Medulla oblongata (tissue), 1 donor: ENCODE measurements at regions not wholly inside any gene's neighbourhood (a gene's known extent, or its start where the extent isn't known, plus 50 kb on each side); places are given as distances from the start of the nearest gene placed in this dataset.

ENCODE experiments used
- DNase-seq: peaks from one replicate; pipeline ENCODE4 v3.0.0-alpha.2; 2015; ENCODE audit errors: extremely low spot score

- no peak for DNase-seq
These were observed 54.9 kb downstream of the NKX2-1 start for GRCh38 chr14:36465178-36465577.

GRCh38 chr14:36462890-36463289, 57.1 kb downstream of the NKX2-1 start:
- no peak for DNase-seq

- no peak for DNase-seq
These were observed 64.8 kb downstream of the NKX2-1 start for GRCh38 chr14:36455241-36455627.

DNA sequence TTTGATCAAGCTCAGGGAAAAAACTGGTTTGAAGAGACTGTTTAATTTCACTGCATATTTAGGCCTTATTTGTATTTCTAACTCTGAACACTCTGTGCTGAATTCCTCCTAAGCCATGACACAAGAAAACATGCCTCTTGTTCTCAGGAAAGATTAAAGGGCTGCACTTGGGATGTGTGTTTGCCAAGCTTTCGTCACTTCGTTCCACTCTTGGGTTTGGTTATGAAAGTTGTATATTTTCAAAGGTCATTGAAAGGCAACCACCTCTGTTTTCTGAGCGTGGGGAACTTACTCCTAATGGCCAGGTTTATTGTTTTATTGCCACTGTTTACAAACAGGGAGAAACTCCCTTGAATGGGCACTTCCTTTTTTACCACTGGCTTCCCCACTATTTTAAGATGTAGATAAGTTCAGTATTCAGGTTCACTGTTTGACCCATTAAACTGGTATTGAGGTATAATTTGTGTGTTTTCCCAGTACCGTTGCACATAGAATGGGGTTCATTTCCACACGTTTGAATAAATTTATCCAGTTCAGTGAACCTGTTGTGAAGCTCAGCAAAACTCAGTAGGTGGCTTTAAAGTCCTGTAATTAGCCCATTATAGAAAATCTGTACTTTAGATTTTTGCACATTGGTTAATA, 65.3 kb downstream of the NKX2-1 start:
- no peak for DNase-seq

DNA sequence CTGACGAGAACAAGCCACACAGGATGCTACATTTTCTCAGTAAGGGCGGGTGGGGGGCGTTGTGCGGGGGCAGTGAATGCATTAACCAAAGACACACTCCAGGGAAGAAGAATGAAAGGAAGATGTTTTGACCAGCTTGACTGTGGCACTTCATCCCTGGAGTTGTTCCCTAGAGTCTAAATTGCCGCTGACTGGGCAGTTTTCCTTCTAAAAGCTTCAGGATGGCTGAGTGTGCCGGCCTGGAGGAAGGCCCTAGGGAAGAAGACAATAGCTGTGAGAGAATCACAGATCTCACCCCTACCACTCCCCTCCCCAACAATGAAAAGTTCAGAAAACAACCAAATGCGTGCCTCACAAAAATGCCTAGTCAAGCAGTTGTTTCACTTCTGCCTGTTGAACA, 67.2 kb downstream of the NKX2-1 start:
- no peak for DNase-seq

DNA sequence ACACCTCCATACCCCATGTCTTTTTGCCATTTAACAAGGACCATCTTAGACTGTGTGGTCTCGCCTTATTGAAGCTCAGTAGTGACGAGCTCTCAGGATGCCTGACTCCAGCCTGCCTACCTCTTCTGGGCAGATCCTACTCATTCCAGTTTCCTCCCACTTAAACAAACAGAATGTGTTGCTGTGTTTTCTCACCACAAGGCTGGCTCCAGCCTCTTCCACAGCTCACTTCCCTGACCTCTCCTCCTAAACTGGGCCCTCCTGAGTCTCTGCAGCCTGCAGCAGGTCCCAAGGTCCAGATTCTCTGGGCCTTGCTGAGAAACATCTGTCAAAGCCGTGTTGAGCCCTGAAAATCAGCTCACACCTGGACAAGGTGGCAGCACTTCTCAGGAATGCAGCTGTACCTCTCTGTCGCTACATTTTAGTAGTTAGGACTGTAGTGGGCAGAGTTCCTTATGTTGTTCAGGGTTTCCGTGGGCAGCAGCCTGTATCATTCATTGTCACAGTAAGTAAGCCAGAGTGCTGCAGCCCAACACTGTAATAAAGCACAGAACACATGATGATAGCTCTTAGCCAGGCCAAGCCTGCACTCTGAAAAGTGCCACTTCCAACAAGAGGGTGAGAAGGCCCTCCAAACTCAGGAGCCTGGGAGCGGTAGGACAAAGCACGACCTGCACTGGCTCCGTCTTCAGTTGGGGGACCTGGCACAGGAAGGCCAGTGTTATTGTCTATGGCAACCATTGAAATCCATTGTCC, 68.5 kb downstream of the NKX2-1 start:
- no peak for DNase-seq

DNA sequence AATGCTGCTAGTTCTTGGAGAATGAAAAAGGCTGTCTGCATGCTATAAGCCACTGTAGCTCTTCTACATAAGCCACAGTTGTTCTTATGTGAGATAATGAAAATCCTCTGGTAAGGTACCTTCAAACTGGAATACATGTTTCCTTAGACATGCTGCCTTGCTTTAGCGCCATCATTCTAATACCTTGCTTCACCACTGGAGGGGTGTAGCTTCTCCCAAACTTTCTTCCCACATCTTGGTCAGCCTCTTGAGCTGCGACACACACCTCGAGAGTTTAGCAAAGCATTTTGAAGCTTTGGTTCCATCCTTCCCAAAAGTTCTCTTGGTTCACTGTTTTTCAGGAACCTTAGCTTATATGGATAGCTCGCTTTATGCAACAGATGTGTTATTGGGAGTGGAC, 69.5 kb downstream of the NKX2-1 start:
- DNase-seq = no peak

GRCh38 chr14:36449903-36450302, 70.1 kb downstream of the NKX2-1 start:
- no peak for DNase-seq

DNA sequence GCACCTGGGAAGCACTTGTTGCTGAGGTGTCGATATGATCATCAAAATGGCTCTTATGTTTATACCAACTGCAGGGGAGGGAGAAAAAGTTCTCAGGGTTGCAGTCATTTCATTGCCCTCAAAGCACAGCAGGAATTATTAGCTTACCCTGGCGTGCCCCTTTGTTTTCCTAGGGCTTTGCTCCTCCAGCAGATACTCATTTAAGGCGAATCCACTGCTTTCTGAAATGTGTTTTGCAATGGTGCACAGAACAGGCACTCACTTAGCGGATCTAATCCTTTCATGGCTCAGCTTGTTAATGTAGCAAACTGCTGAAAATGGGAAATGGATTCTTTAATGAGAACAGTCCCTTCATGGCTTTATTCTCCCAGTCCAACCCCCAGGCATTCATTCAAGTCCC, 76.7 kb downstream of the NKX2-1 start:
- no peak for DNase-seq

DNA sequence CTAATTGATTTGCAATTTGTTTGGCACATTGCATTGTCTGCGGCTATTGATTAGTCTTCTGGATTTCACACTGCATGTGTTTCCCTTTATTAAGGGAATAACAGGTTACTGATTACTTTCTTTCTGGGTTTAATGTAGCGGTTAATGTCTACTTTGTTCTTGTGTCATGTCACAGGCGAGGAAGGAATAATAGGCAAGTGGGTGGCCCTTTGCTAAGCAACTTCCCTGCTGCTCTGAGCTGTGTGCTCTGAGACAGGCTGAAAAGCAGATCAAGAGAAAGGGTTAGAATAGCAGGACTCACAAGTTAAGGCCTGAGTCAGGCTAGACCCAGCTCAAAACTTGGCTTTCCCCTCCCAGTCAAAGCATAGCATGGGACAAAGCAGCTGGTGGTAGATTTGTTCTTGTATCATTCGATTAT, 77.2 kb downstream of the NKX2-1 start:
- DNase-seq = no peak

DNA sequence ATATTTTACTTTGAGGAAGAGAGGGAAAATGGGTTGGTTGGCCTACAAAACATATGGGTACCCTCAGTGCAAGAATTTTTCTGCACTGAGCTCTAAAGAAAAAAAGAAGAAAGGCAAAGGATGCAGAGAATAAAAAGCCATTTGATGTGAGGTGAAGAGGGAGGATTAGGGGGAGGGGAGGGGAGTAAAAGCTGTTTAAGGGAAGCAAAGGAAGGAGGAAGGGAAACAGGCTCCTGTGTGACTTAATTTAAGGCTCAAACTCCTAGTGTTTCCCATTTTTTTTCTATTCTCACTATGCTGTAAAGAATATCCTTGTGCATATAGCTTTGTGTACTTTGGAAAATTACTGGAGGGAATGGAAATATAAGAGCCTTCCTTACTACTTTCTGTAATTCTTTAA, 78.7 kb downstream of the NKX2-1 start:
- no peak for DNase-seq

DNA sequence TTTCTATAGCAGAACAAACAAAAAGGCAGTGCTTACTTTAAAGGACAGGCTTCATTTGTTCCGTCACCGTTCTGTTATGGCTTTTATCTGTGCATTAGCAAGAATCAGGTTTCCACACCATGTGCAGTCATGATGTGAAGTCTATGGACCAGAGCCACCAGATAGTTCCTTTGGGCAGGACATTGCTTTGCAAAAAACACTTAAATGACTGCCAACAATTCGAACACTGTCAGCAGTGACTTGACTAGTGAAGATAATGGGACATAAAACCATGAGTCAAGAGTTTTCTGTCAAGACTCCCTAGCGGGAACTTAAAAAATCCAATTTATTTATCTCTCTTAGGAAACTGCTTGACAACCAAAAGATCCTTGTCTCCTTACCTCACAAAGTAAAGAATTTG, 80.3 kb downstream of the NKX2-1 start:
- no peak for DNase-seq

GRCh38 chr14:36438883-36439282, 81.1 kb downstream of the NKX2-1 start:
- no peak for DNase-seq

- no peak for DNase-seq
These were observed 89.4 kb downstream of the NKX2-1 start for GRCh38 chr14:36430662-36431084.

- no peak for DNase-seq
These were observed 89.9 kb downstream of the NKX2-1 start for GRCh38 chr14:36430169-36430568.

- no peak for DNase-seq
These were observed 90.3 kb downstream of the NKX2-1 start for GRCh38 chr14:36429692-36430091.

- DNase-seq = no peak
These were observed 91.7 kb downstream of the NKX2-1 start for GRCh38 chr14:36428350-36428749.

GRCh38 chr14:36426836-36427235, 93.2 kb downstream of the NKX2-1 start:
- no peak for DNase-seq

DNA sequence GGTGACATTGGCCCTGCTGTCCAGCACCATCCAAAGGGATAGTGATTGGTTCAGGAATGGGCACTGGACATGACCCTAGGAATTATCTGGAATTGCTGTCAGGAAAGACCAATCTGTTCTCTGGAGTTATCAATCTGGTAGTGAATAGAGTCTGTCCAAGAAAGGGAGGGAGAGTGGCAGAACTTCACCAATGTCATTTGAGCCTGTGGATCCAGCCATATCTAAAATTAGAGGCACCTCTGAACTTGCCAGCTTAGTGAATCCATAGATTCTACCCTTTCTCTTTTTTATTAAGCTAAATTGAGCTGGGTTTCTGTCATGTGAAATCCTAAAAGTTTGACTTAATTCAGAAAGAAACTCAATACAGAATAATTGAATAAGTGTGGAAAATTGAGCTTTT, 93.9 kb downstream of the NKX2-1 start:
- no peak for DNase-seq

GRCh38 chr14:36424478-36425102, 95.4 kb downstream of the NKX2-1 start:
- no peak for DNase-seq

- DNase-seq = no peak
These were observed 96.6 kb downstream of the NKX2-1 start for GRCh38 chr14:36423430-36423829.

DNA sequence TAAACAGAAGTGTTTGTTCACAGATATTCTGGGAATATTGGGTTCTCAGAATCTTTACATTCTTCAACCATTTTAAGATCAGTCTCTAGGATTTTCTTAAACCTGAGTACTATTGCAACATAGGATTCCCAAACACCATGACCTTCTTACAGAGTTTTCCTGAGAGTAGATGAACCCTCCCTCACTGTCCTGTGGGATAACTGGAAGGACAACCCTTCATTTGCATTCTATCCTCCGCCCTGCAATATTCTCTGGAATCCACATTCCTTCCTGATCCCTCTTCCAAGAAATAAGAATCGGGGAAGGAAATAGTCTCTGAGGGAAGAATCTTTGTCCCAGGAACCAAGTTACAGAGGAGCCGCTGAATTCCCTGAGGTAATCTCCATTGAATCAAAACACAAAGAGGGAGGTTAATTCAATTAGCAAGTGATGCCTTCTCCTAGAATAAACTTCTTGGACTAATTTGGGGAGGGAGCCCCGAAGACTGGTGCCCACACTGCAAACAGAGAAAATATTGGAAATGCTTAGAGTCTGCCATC, 99.8 kb upstream of the MBIP start:
- no peak for DNase-seq

- no peak for DNase-seq
These were observed 98.5 kb upstream of the MBIP start for GRCh38 chr14:36418937-36419336.
